IPS-18a (cell line): ENCODE measurements at regions not wholly inside any gene's neighbourhood (a gene's known extent, or its start where the extent isn't known, plus 50 kb on each side); places are given as distances from the start of the nearest gene placed in this dataset.

Experiments
- H3K27ac ChIP-seq: one replicate; pipeline ENCODE4 v1.5.1; 2013; ENCODE audit warnings: low read length
- H3K27me3 ChIP-seq: one replicate; pipeline ENCODE4 v1.6.1; 2013; ENCODE audit warnings: mild to moderate bottlenecking, low read length; ENCODE audit not compliant: control insufficient read depth, insufficient read depth
- H3K36me3 ChIP-seq: one replicate; pipeline ENCODE4 v1.6.1; 2013; ENCODE audit warnings: low read depth, low read length; ENCODE audit not compliant: control insufficient read depth
- H3K4me1 ChIP-seq: one replicate; pipeline ENCODE4 v1.6.1; 2013; ENCODE audit warnings: low read depth, low read length; ENCODE audit not compliant: control insufficient read depth
- H3K4me3 ChIP-seq: one replicate; pipeline ENCODE4 v1.5.1; 2013; ENCODE audit warnings: low read length
- H3K9ac ChIP-seq: one replicate; pipeline ENCODE4 v1.6.1; 2013; ENCODE audit warnings: mild to moderate bottlenecking, low read length, moderate library complexity
- H3K9me3 ChIP-seq: one replicate; pipeline ENCODE4 v1.6.1; 2013; ENCODE audit warnings: low read depth, low read length; ENCODE audit not compliant: control insufficient read depth

GRCh38 chr4:13980317-13981310, 353.1 kb upstream of the BOD1L1 start:
- Histone ChIP-seq H3K27ac (no peak overlapping the region), H3K27me3 (no peaks in the 10 kb centered on the region), H3K4me1 (no peaks in the 10 kb centered on the region), H3K9ac (no peak overlapping the region), H3K36me3 (no peaks in the 10 kb centered on the region), H3K4me3 (no peak overlapping the region), H3K9me3 (no peaks in the 10 kb centered on the region)

GRCh38 chr4:13981499-13981898, 354.0 kb upstream of the BOD1L1 start:
- Histone ChIP-seq H3K9me3 (no peaks in the 10 kb centered on the region), H3K27me3 (no peaks in the 10 kb centered on the region), H3K9ac (no peak overlapping the region), H3K4me3 (no peak overlapping the region), H3K4me1 (no peaks in the 10 kb centered on the region), H3K36me3 (no peaks in the 10 kb centered on the region), H3K27ac (no peak overlapping the region)

GRCh38 chr4:13982010-13982409, 354.5 kb upstream of the BOD1L1 start:
- no peak overlapping the region for H3K27ac ChIP-seq
- H3K36me3 ChIP-seq = no peaks in the 10 kb centered on the region

GRCh38 chr4:13983189-13983790, 355.8 kb upstream of the BOD1L1 start:
- Histone ChIP-seq H3K4me3 (no peak overlapping the region), H3K27ac (no peak overlapping the region), H3K9me3 (no peaks in the 10 kb centered on the region), H3K9ac (no peak overlapping the region), H3K36me3 (no peaks in the 10 kb centered on the region), H3K4me1 (no peaks in the 10 kb centered on the region), H3K27me3 (no peaks in the 10 kb centered on the region)

More at GRCh38 chr4:13982010-13982409, 354.5 kb upstream of the BOD1L1 start:
- Histone ChIP-seq H3K9me3 (no peaks in the 10 kb centered on the region), H3K4me1 (no peaks in the 10 kb centered on the region), H3K4me3 (no peak overlapping the region), H3K27me3 (no peaks in the 10 kb centered on the region), H3K9ac (no peak overlapping the region)

- Histone ChIP-seq H3K27ac (no peak overlapping the region), H3K9ac (no peak overlapping the region), H3K4me1 (no peaks in the 10 kb centered on the region), H3K36me3 (no peaks in the 10 kb centered on the region), H3K9me3 (no peaks in the 10 kb centered on the region), H3K27me3 (no peaks in the 10 kb centered on the region), H3K4me3 (no peak overlapping the region)
Measured at GRCh38 chr4:13984991-13985800, 357.7 kb upstream of the BOD1L1 start.

GRCh38 chr4:13985837-13986236, 358.3 kb upstream of the BOD1L1 start:
- no peaks in the 10 kb centered on the region for H3K9me3 ChIP-seq
- H3K36me3 ChIP-seq = no peaks in the 10 kb centered on the region
- H3K4me3 ChIP-seq = no peak overlapping the region
- H3K4me1 ChIP-seq = no peaks in the 10 kb centered on the region
- no peak overlapping the region for H3K9ac ChIP-seq
- H3K27me3 ChIP-seq = no peaks in the 10 kb centered on the region
- H3K27ac ChIP-seq = no peak overlapping the region

- Histone ChIP-seq H3K27ac (no peak overlapping the region), H3K36me3 (no peaks in the 10 kb centered on the region), H3K4me3 (no peak overlapping the region), H3K4me1 (no peaks in the 10 kb centered on the region), H3K9me3 (no peaks in the 10 kb centered on the region), H3K9ac (no peak overlapping the region), H3K27me3 (no peaks in the 10 kb centered on the region)
Measured at GRCh38 chr4:13986548-13986947, 359.0 kb upstream of the BOD1L1 start.

- no peaks in the 10 kb centered on the region for H3K4me1 ChIP-seq
- no peaks in the 10 kb centered on the region for H3K27me3 ChIP-seq
- no peak overlapping the region for H3K4me3 ChIP-seq
- H3K36me3 ChIP-seq = no peaks in the 10 kb centered on the region
- H3K9ac ChIP-seq = no peak overlapping the region
- no peak overlapping the region for H3K27ac ChIP-seq
- no peaks in the 10 kb centered on the region for H3K9me3 ChIP-seq
Measured at GRCh38 chr4:13988353-13989305, 361.1 kb upstream of the BOD1L1 start.

- Histone ChIP-seq H3K36me3 (no peaks in the 10 kb centered on the region), H3K9me3 (no peaks in the 10 kb centered on the region), H3K4me3 (no peak overlapping the region), H3K4me1 (no peaks in the 10 kb centered on the region), H3K27ac (no peak overlapping the region), H3K27me3 (no peaks in the 10 kb centered on the region), H3K9ac (no peak overlapping the region)
Measured at GRCh38 chr4:13989501-13989900, 362.0 kb upstream of the BOD1L1 start.

GRCh38 chr4:13990596-13991589, 363.4 kb upstream of the BOD1L1 start:
- no peak overlapping the region for H3K9ac ChIP-seq
- H3K4me1 ChIP-seq = no peaks in the 10 kb centered on the region
- no peak overlapping the region for H3K27ac ChIP-seq
- no peaks in the 10 kb centered on the region for H3K9me3 ChIP-seq
- H3K27me3 ChIP-seq = no peaks in the 10 kb centered on the region
- no peak overlapping the region for H3K4me3 ChIP-seq
- H3K36me3 ChIP-seq = no peaks in the 10 kb centered on the region
